OCI-LY7 (cell line): ENCODE measurements at regions not wholly inside any gene's neighbourhood (a gene's known extent, or its start where the extent isn't known, plus 50 kb on each side); places are given as distances from the start of the nearest gene placed in this dataset.

Source experiments
- BruUV-seq: library from RNA; stranded (reverse); fragments of 400-500 nt; replicated peaks from 2 replicates; lab custom pipeline; 2021; lab: Mats Ljungman, UMichigan
- CTCF ChIA-PET: fragments of 300-600 bp; sonication (Branson Sonifier 250); formaldehyde crosslinking; loops from one replicate; lab custom pipeline; 2022; ENCODE audit warnings: antibody characterized with exemption; ENCODE audit not compliant: unreplicated experiment; lab: Charles Lee
- POLR2A ChIA-PET: fragments of 300-600 bp; sonication (Branson Sonifier 250); formaldehyde crosslinking; loops from one replicate; lab custom pipeline; 2022; ENCODE audit warnings: antibody characterized with exemption; lab: Charles Lee
- DNase-seq: peaks from one replicate; pipeline ENCODE4 v3.0.0-alpha.2; 2015; ENCODE audit warnings: low spot score
- H2AFZ ChIP-seq: fragments of 200-600 bp; sonication (generic), shearing (Covaris generic); 2 replicates; pipeline ENCODE4 v1.6.1; 2014; ENCODE audit warnings: mild to moderate bottlenecking, antibody characterized with exemption, low read length, moderate library complexity
- H3K27ac ChIP-seq: fragments of 200-600 bp; sonication (generic); 2 replicates; pipeline ENCODE4 v1.5.1; 2014; ENCODE audit warnings: mixed run types, low read depth, mild to moderate bottlenecking, moderate library complexity, low read length, inconsistent platforms; ENCODE audit not compliant: poor library complexity, severe bottlenecking
- H3K36me3 ChIP-seq: fragments of 200-600 bp; sonication (generic); 2 replicates; pipeline ENCODE4 v1.6.1; 2014; ENCODE audit warnings: mild to moderate bottlenecking, antibody characterized with exemption, low read length, moderate library complexity, mixed read lengths; ENCODE audit not compliant: insufficient read depth
- H3K4me1 ChIP-seq: fragments of 200-600 bp; sonication (generic); 2 replicates; pipeline ENCODE4 v1.5.1; 2014; ENCODE audit warnings: mild to moderate bottlenecking, low read length; ENCODE audit not compliant: insufficient read depth, poor library complexity, severe bottlenecking
- H3K4me2 ChIP-seq: fragments of 200-600 bp; sonication (generic); 2 replicates; pipeline ENCODE4 v1.6.1; 2014; ENCODE audit warnings: mild to moderate bottlenecking, low read length
- H3K4me3 ChIP-seq: fragments of 200-600 bp; sonication (generic); 2 replicates; pipeline ENCODE4 v1.5.1; 2014; ENCODE audit warnings: mild to moderate bottlenecking, low read depth, low read length; ENCODE audit not compliant: poor library complexity, severe bottlenecking
- H3K79me2 ChIP-seq: fragments of 200-600 bp; sonication (generic); 2 replicates; pipeline ENCODE4 v1.6.1; 2016; ENCODE audit warnings: low read depth, mild to moderate bottlenecking, low read length, moderate library complexity, mixed read lengths; ENCODE audit not compliant: insufficient read depth
- H3K9me2 ChIP-seq: fragments of 200-600 bp; sonication (generic); 2 replicates; pipeline ENCODE4 v1.6.1; 2016; ENCODE audit warnings: mild to moderate bottlenecking, low read length, mixed read lengths; ENCODE audit not compliant: insufficient read depth
- H3K9me3 ChIP-seq: fragments of 200-600 bp; sonication (generic); 2 replicates; pipeline ENCODE4 v1.6.1; 2014; ENCODE audit warnings: mild to moderate bottlenecking, mixed run types, low read length, mixed read lengths
- H4K20me1 ChIP-seq: fragments of 200-600 bp; sonication (generic); 2 replicates; pipeline ENCODE4 v1.6.1; 2014; ENCODE audit warnings: mild to moderate bottlenecking, antibody characterized with exemption, low read length, moderate library complexity, mixed read lengths; ENCODE audit not compliant: insufficient read depth
- EZH2phosphoT487 ChIP-seq: fragments of 200-600 bp; sonication (generic); IDR thresholded peaks from 2 replicates; pipeline ENCODE4 v1.6.1; 2018; ENCODE audit warnings: low read depth, borderline replicate concordance, mild to moderate bottlenecking, mixed run types, antibody characterized with exemption, low read length, moderate library complexity, mixed read lengths
- intact Hi-C: fragments of 100-400 bp; cut with micrococcal nuclease; formaldehyde crosslinking; loops from one replicate; pipeline ENCODE4 v1.10.0; 2022; ENCODE audit not compliant: unreplicated experiment
- TF ChIP-seq, protein P1 (sequence below): fragments of 200-600 bp; sonication (generic); conservative IDR thresholded peaks from 2 replicates; pipeline ENCODE4 v1.5.1; 2014; ENCODE audit warnings: mild to moderate bottlenecking, antibody characterized with exemption, low read length, moderate library complexity, mixed read lengths

GRCh38 chr6:164290101-164290500 lies 875.6 kb downstream of the QKI start:
- BruUV-seq = no TSS peak
- no peaks in the 10 kb centered on the region for H3K36me3 ChIP-seq
- no peaks in the 10 kb centered on the region for H3K4me1 ChIP-seq

DNA sequence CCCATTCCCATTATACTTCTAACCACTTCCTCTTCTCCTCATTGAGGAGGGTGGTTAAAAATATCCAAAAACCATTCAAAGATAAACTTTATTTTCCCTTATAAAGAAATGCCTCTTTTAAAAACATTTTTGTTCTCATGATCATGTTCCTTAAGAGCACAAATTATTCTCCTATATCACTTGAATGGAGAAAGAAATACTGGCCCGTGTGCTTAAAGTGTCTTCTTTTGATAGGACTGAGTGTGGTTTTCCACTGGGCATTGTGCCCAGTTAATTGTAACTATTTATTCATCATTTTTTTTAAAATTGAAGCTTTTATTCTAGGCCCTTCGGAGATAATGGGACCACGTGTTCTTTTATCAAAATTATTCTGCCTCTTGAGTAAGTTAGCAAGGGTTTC lies 871.5 kb downstream of the QKI start:
- DNase-seq = no peak
- ChIA-PET POLR2A (interaction anchor here (1.3 kb wide), 1 partner anchor 10 kb away, joined by 4 read pairs; no protein-coding TSS in a partner anchor), CTCF (no interaction called here)
- Histone ChIP-seq H3K27ac (no peak overlapping the region), H2AFZ (no peak overlapping the region), H3K4me1 (no peaks in the 10 kb centered on the region), H3K79me2 (no peaks in the 10 kb centered on the region), H3K9me2 (no peaks in the 10 kb centered on the region), H3K4me3 (no peak overlapping the region), H4K20me1 (no peaks in the 10 kb centered on the region), H3K9me3 (no peaks in the 10 kb centered on the region), H3K4me2 (no peak overlapping the region), H3K36me3 (no peaks in the 10 kb centered on the region)
- intact Hi-C loops = no loop called here
- TF ChIP-seq, protein P1, sequence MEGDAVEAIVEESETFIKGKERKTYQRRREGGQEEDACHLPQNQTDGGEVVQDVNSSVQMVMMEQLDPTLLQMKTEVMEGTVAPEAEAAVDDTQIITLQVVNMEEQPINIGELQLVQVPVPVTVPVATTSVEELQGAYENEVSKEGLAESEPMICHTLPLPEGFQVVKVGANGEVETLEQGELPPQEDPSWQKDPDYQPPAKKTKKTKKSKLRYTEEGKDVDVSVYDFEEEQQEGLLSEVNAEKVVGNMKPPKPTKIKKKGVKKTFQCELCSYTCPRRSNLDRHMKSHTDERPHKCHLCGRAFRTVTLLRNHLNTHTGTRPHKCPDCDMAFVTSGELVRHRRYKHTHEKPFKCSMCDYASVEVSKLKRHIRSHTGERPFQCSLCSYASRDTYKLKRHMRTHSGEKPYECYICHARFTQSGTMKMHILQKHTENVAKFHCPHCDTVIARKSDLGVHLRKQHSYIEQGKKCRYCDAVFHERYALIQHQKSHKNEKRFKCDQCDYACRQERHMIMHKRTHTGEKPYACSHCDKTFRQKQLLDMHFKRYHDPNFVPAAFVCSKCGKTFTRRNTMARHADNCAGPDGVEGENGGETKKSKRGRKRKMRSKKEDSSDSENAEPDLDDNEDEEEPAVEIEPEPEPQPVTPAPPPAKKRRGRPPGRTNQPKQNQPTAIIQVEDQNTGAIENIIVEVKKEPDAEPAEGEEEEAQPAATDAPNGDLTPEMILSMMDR = no peak
- TF ChIP-seq EZH2phosphoT487 = no peak
- BruUV-seq = no TSS peak

More at GRCh38 chr6:164290101-164290500, 875.6 kb downstream of the QKI start:
- DNase-seq = no peak
- no peak for TF ChIP-seq EZH2phosphoT487
- TF ChIP-seq, protein P1 = no peak
- H3K9me3 ChIP-seq = no peaks in the 10 kb centered on the region
- intact Hi-C loops = no loop called here
- no peak overlapping the region for H2AFZ ChIP-seq
- no peak overlapping the region for H3K4me2 ChIP-seq
- H3K9me2 ChIP-seq = no peaks in the 10 kb centered on the region
- ChIA-PET POLR2A (no interaction called here), CTCF (no interaction called here)
- H4K20me1 ChIP-seq = no peaks in the 10 kb centered on the region
- H3K79me2 ChIP-seq = no peaks in the 10 kb centered on the region
- H3K4me3 ChIP-seq = no peak overlapping the region
- no peak overlapping the region for H3K27ac ChIP-seq

DNA sequence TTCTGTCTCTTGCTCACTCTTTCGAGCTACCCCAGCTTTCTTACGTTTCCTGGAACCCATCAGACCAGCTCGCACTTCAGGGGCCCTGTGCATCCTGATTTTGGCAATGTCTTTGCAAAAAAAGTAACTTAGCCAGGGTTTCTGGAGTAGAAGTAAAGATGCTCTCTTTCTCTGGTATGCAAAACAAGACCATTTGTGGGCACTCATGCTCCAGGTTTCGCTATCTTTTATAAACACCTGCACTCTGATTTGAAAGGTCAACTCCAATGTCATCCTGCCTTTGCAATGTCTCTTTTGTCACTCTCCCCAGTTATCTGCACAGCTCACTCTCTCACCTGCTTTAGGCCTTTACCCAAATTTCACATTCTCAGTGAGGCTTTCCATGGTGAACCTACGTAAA lies 869.1 kb downstream of the QKI start:
- Histone ChIP-seq H3K4me3 (no peak overlapping the region), H3K4me1 (no peaks in the 10 kb centered on the region), H2AFZ (no peak overlapping the region), H3K9me3 (no peaks in the 10 kb centered on the region), H4K20me1 (no peaks in the 10 kb centered on the region), H3K27ac (no peak overlapping the region), H3K9me2 (no peaks in the 10 kb centered on the region), H3K79me2 (no peaks in the 10 kb centered on the region), H3K4me2 (no peak overlapping the region), H3K36me3 (no peaks in the 10 kb centered on the region)
- ChIA-PET POLR2A (no interaction called here), CTCF (no interaction called here)
- intact Hi-C loops = no loop called here
- TF ChIP-seq, protein P1 = no peak
- no peak for TF ChIP-seq EZH2phosphoT487
- no TSS peak for BruUV-seq
- no peak for DNase-seq
